GM10266 (cell line): ENCODE measurements at regions not wholly inside any gene's neighbourhood (a gene's known extent, or its start where the extent isn't known, plus 50 kb on each side); places are given as distances from the start of the nearest gene placed in this dataset.

ENCODE experiments used
- DNase-seq: peaks from one replicate; pipeline ENCODE4 v3.0.0; 2012; ENCODE audit errors: extremely low spot score
- CTCF ChIP-seq: IDR thresholded peaks from 2 replicates; pipeline ENCODE4 v1.5.1; 2012; ENCODE audit warnings: mild to moderate bottlenecking, low read depth; ENCODE audit not compliant: control insufficient read depth, insufficient read depth; ENCODE audit errors: missing control alignments

- DNase-seq = no peak
- no peak for TF ChIP-seq CTCF
Observed at GRCh38 chr5:121719255-121719654, 132.4 kb upstream of the FTMT start.

GRCh38 chr5:121725450-121725849 lies 126.2 kb upstream of the FTMT start:
- TF ChIP-seq CTCF = no peak
- DNase-seq = no peak

GRCh38 chr5:121726991-121727390 lies 124.7 kb upstream of the FTMT start:
- DNase-seq = no peak

GRCh38 chr5:121731377-121731776 lies 120.3 kb upstream of the FTMT start:
- DNase-seq = no peak
- no peak for TF ChIP-seq CTCF

More at GRCh38 chr5:121726991-121727390, 124.7 kb upstream of the FTMT start:
- TF ChIP-seq CTCF = no peak

- TF ChIP-seq CTCF = no peak
- DNase-seq = no peak
Observed at GRCh38 chr5:121735618-121736017, 116.1 kb upstream of the FTMT start.

- no peak for TF ChIP-seq CTCF
- no peak for DNase-seq
Observed at GRCh38 chr5:121737120-121737519, 114.6 kb upstream of the FTMT start.

GRCh38 chr5:121741156-121741555 lies 110.5 kb upstream of the FTMT start:
- TF ChIP-seq CTCF = no peak
- DNase-seq = no peak
